ENCODE measurements at regions not wholly inside any gene's neighbourhood (a gene's known extent, or its start where the extent isn't known, plus 50 kb on each side); places are given as distances from the start of the nearest gene placed in this dataset.

GRCh38 chr2:149806651-149807050, 219.1 kb upstream of the MMADHC start:
- TF ChIP-seq MYC (IDR thresholded peaks at IDR 0.05; ENCODE audit: low read depth, low read length) (no peak), MYC (CRISPR knock-in tag; IDR thresholded peaks at IDR 0.05; ENCODE audit: borderline replicate concordance, low read depth) (no peak), TCF7L2 (IDR thresholded peaks at IDR 0.05; ENCODE audit: low read depth, low read length) (no peak), CTCF (IDR thresholded peaks at IDR 0.05 in 2 of 3, conservative IDR thresholded peaks at IDR 0.05 in 1 of 3; ENCODE audit: insufficient read depth in 2 of 3, low read depth in 1 of 3, low read length in 3 of 3) (no peak), ZNF174 (CRISPR knock-in tag; IDR thresholded peaks at IDR 0.05) (no peak), ATF3 (IDR thresholded peaks at IDR 0.05) (no peak), ATF3 (CRISPR knock-in tag; conservative IDR thresholded peaks at IDR 0.05) (no peak), BRCA1 (IDR thresholded peaks at IDR 0.05) (no peak), BRCA1 (CRISPR knock-in tag; IDR thresholded peaks at IDR 0.05) (no peak)
- TF ChIP-seq, protein P1, sequence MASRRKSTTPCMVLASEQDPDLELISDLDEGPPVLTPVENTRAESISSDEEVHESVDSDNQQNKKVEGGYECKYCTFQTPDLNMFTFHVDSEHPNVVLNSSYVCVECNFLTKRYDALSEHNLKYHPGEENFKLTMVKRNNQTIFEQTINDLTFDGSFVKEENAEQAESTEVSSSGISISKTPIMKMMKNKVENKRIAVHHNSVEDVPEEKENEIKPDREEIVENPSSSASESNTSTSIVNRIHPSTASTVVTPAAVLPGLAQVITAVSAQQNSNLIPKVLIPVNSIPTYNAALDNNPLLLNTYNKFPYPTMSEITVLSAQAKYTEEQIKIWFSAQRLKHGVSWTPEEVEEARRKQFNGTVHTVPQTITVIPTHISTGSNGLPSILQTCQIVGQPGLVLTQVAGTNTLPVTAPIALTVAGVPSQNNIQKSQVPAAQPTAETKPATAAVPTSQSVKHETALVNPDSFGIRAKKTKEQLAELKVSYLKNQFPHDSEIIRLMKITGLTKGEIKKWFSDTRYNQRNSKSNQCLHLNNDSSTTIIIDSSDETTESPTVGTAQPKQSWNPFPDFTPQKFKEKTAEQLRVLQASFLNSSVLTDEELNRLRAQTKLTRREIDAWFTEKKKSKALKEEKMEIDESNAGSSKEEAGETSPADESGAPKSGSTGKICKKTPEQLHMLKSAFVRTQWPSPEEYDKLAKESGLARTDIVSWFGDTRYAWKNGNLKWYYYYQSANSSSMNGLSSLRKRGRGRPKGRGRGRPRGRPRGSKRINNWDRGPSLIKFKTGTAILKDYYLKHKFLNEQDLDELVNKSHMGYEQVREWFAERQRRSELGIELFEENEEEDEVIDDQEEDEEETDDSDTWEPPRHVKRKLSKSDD (conservative IDR thresholded peaks at IDR 0.05; ENCODE audit: low read length) = no peak

All from K562 (cell line).